NB4 (cell line): ENCODE measurements at regions not wholly inside any gene's neighbourhood (a gene's known extent, or its start where the extent isn't known, plus 50 kb on each side); places are given as distances from the start of the nearest gene placed in this dataset.

Experiments
- CTCF ChIP-seq: IDR thresholded peaks from one replicate; pipeline ENCODE4 v1.5.1; 2012; ENCODE audit warnings: low read depth, low read length
- MAX ChIP-seq: IDR thresholded peaks from 2 replicates; pipeline ENCODE4 v1.6.1; 2011; ENCODE audit warnings: low read depth, low read length
- MYC ChIP-seq: IDR thresholded peaks from 2 replicates; pipeline ENCODE4 v1.6.1; 2011; ENCODE audit warnings: low read depth, low read length
- POLR2A ChIP-seq: IDR thresholded peaks from 2 replicates; pipeline ENCODE4 v1.6.1; 2011; ENCODE audit warnings: mild to moderate bottlenecking; ENCODE audit not compliant: insufficient read length; ENCODE audit errors: extremely low read depth

- TF ChIP-seq CTCF (no peak), POLR2A (no peak), MYC (no peak), MAX (no peak)
Observed at GRCh38 chr13:62387647-62388046, 972.0 kb upstream of the PCDH20 start.
